Esophagus muscularis mucosa (tissue), 4 donors: ENCODE measurements at regions not wholly inside any gene's neighbourhood (a gene's known extent, or its start where the extent isn't known, plus 50 kb on each side); places are given as distances from the start of the nearest gene placed in this dataset.

Experiments
- CTCF ChIP-seq, 3 experiments: fragments of 200-600 bp in 2 of 3; fragments of 450-650 bp in 1 of 3; sonication (generic) in 2 of 3; IDR thresholded peaks; one replicate each; pipeline ENCODE4 v1.5.1; 2017 to 2019; ENCODE audit warnings: antibody characterized with exemption in 3 of 3, mild to moderate bottlenecking in 2 of 3, moderate library complexity in 1 of 3
- EP300 ChIP-seq: sonication (generic); formaldehyde crosslinking; IDR thresholded peaks from one replicate; pipeline ENCODE4 v1.6.1; 2017; ENCODE audit warnings: antibody characterized with exemption
- POLR2A ChIP-seq: fragments of 450-650 bp; IDR thresholded peaks from one replicate; pipeline ENCODE4 v1.6.1; 2017; ENCODE audit warnings: antibody characterized with exemption, moderate library complexity, mild to moderate bottlenecking, low read depth
- POLR2AphosphoS5 ChIP-seq, 2 donors: sonication (generic); formaldehyde crosslinking; IDR thresholded peaks; one replicate each; pipeline ENCODE4 v1.6.1; 2017; ENCODE audit warnings: antibody characterized with exemption in 2 of 2

- TF ChIP-seq CTCF (IDR thresholded peaks at IDR 0.05) = no peak
- TF ChIP-seq POLR2A = no peak
- TF ChIP-seq POLR2AphosphoS5 (IDR thresholded peaks at IDR 0.05) = no peak
- TF ChIP-seq EP300 = no peak
Measured at GRCh38 chr1:57800376-57800775, 376.5 kb upstream of the DAB1 start.
